ENCODE measurements at regions not wholly inside any gene's neighbourhood (a gene's known extent, or its start where the extent isn't known, plus 50 kb on each side); places are given as distances from the start of the nearest gene placed in this dataset.

DNA sequence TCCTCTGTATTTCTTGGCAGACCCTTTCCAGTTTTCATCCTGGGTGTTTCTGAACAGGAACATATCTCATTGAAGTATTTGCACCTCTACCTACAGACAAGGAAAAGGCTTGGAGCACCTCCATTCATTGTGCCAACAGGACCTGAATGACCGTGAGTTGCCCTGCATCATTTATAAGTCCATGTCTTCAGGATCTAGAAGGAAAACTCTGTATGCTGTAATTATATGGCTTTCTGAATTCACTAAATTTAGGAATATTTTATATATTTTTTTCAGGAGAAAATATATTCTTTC, 402.3 kb upstream of the SLC14A2 start:
- TF ChIP-seq, protein P1, sequence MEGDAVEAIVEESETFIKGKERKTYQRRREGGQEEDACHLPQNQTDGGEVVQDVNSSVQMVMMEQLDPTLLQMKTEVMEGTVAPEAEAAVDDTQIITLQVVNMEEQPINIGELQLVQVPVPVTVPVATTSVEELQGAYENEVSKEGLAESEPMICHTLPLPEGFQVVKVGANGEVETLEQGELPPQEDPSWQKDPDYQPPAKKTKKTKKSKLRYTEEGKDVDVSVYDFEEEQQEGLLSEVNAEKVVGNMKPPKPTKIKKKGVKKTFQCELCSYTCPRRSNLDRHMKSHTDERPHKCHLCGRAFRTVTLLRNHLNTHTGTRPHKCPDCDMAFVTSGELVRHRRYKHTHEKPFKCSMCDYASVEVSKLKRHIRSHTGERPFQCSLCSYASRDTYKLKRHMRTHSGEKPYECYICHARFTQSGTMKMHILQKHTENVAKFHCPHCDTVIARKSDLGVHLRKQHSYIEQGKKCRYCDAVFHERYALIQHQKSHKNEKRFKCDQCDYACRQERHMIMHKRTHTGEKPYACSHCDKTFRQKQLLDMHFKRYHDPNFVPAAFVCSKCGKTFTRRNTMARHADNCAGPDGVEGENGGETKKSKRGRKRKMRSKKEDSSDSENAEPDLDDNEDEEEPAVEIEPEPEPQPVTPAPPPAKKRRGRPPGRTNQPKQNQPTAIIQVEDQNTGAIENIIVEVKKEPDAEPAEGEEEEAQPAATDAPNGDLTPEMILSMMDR (IDR thresholded peaks at IDR 0.05): peak; percentile 16
- intact Hi-C loops (cut with micrococcal nuclease): loop anchor here (2.0 to 5.0 kb wide), 4 partner anchors 176 to 488 kb away; no protein-coding TSS in a partner anchor
- ATAC-seq (ENCODE audit: low read depth) (no peak), DNase-seq (no peak)
- ChIA-PET CTCF (interaction anchor here (0.6 to 2.4 kb wide), 60 partner anchors 9 to 1551 kb away, joined by 3 to 33 read pairs (median 4); partner anchors contain the start of gene SETBP1), POLR2A (interaction anchor here (4.0 kb wide), 1 partner anchor 533 kb away, joined by 22 read pairs; the partner anchor contains the start of gene SETBP1)
- H3K27me3 Mint-ChIP-seq: no peaks in the 10 kb centered on the region
- H3K36me3 Mint-ChIP-seq (ENCODE audit: low read depth): no peaks in the 10 kb centered on the region
- H3K4me3 Mint-ChIP-seq: no peak overlapping the region
- no peaks in the 10 kb centered on the region for H3K9me3 Mint-ChIP-seq
- peaks cover 7% of the 10 kb centered on the region for H3K4me1 Mint-ChIP-seq
- no peak overlapping the region for H3K27ac Mint-ChIP-seq

DNA sequence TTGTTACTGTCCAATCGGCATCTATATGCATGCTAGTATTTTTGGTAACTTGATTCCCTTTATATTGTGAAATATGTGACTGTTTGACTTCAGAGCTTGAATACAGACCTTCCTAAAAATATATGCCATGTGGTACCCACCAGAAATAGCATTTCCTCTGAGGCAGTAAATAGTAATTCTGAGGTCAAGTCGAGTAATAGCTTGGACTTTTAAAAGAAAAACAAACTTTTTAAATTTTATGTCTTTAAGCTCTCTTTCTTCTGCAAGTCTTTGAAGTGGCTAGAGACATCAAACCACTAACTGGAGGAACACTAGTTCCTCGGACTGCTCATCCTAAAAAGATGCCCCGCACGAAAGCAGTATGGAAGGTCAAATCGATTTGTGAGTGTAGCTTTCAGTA, 396.8 kb upstream of the SLC14A2 start:
- TF ChIP-seq, protein P1 (IDR thresholded peaks at IDR 0.05): no peak
- no peaks in the 10 kb centered on the region for H3K36me3 Mint-ChIP-seq (ENCODE audit: low read depth)
- DNase-seq (no peak), ATAC-seq (ENCODE audit: low read depth) (no peak)
- H3K9me3 Mint-ChIP-seq: no peaks in the 10 kb centered on the region
- H3K27me3 Mint-ChIP-seq: peaks cover 2% of the 10 kb centered on the region
- intact Hi-C loops (cut with micrococcal nuclease): no loop called here
- ChIA-PET POLR2A (interaction anchor here (0.7 kb wide), 1 partner anchor 579 kb away, joined by 3 read pairs; no protein-coding TSS in a partner anchor), CTCF (no interaction called here)
- no peaks in the 10 kb centered on the region for H3K4me1 Mint-ChIP-seq
- H3K4me3 Mint-ChIP-seq: no peak overlapping the region
- H3K27ac Mint-ChIP-seq: no peak overlapping the region

DNA sequence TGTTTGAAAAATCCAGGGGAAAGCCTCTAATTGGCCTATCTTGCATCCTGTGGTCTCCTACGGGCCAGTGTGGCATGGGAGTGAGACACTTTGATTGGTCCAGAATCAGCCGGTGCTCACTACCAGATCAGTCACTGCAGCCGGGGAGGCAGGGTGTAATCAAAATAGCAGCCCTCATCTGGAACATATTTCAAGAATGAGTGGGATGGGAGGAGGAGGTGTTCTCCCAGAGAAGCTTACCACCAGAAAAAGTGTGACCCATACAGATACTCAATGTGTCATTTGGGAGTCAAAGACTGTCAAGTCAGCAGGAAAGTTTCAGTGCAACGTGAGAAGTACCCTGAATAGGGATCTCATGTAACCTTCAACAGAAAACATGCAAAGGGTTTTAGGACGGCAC, 393.9 kb upstream of the SLC14A2 start:
- CTCF ChIA-PET: interaction anchor here (0.7 kb wide), 1 partner anchor 162 kb away, joined by 3 read pairs; no protein-coding TSS in a partner anchor

DNA sequence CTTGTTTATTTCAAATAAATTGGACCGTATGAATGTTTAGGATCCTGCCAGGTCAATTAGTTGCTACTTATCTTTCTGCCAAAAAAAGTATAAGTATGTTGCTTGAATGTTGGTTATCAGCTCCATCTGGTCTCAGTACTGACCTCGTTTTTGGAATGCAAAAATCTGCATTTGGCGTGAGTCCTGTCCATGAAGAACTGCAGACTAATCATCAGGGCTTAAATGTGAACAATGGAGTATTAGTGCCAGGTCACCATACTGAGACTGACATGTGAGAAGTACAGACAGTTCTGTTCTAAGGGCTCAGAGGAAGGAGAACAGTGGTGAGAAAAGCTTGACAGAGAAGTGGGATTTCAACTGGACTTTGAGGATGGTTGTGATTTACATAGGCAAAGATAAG, 393.1 kb upstream of the SLC14A2 start:
- no peaks in the 10 kb centered on the region for H3K4me1 Mint-ChIP-seq
- ChIA-PET CTCF (interaction anchor here (0.7 to 1.0 kb wide), 2 partner anchors 9 to 161 kb away, joined by 3 to 4 read pairs; no protein-coding TSS in a partner anchor), POLR2A (no interaction called here)
- no peak overlapping the region for H3K27ac Mint-ChIP-seq
- DNase-seq: no peak
- no peaks in the 10 kb centered on the region for H3K9me3 Mint-ChIP-seq
- TF ChIP-seq, protein P1 (IDR thresholded peaks at IDR 0.05): no peak
- intact Hi-C loops (cut with micrococcal nuclease): no loop called here
- ATAC-seq (ENCODE audit: low read depth): no peak
- H3K4me3 Mint-ChIP-seq: no peak overlapping the region
- no peaks in the 10 kb centered on the region for H3K36me3 Mint-ChIP-seq (ENCODE audit: low read depth)
- H3K27me3 Mint-ChIP-seq: peaks cover 2% of the 10 kb centered on the region

More for the DNA sequence above, 393.9 kb upstream of the SLC14A2 start:
- DNase-seq (no peak), ATAC-seq (ENCODE audit: low read depth) (no peak)
- H3K9me3 Mint-ChIP-seq: no peaks in the 10 kb centered on the region
- no peak overlapping the region for H3K4me3 Mint-ChIP-seq
- TF ChIP-seq, protein P1 (IDR thresholded peaks at IDR 0.05): no peak
- H3K4me1 Mint-ChIP-seq: no peaks in the 10 kb centered on the region
- H3K27me3 Mint-ChIP-seq: peaks cover 2% of the 10 kb centered on the region
- intact Hi-C loops (cut with micrococcal nuclease): no loop called here
- H3K27ac Mint-ChIP-seq: no peak overlapping the region
- POLR2A ChIA-PET: no interaction called here
- no peaks in the 10 kb centered on the region for H3K36me3 Mint-ChIP-seq (ENCODE audit: low read depth)

DNA sequence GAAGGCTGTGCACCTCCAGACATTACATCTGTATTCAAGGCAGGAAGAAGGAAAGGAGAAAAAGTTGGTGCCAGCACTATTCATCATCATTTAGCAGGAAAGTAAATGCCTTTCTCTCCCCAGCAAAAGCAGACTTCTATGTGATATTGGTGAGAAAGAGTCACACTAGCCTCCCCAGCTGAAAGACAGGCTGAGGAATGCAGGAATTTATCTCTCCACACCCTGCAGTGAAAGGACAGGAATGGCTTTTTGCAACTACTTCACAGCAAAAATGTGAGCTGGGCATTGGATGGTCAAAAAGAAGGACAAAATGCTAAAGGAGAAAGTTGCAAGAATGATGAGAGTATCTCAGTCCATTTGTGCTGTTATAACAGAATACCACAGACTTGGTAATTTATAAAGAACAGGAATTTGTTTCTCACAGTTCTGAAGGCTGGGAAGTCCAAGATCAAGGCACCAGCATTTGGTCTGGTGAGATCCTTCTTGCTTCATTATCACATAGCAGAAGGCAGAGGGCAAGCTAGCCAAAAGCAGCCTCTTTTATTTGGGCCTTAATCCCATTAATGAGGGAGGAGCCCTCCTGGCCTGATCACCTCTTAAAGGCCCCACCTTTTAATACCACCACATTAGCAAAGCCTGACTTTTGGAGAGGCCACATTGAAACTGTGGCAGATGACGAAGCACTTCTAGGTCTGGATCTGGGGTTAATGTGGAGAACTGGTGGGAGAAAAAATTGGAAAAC, 388.1 kb upstream of the SLC14A2 start:
- TF ChIP-seq, protein P1 (IDR thresholded peaks at IDR 0.05): no peak
- no peaks in the 10 kb centered on the region for H3K4me1 Mint-ChIP-seq
- ATAC-seq (ENCODE audit: low read depth) (no peak), DNase-seq (no peak)
- no peaks in the 10 kb centered on the region for H3K36me3 Mint-ChIP-seq (ENCODE audit: low read depth)
- ChIA-PET POLR2A (no interaction called here), CTCF (no interaction called here)
- peaks cover 2% of the 10 kb centered on the region for H3K27me3 Mint-ChIP-seq
- no peak overlapping the region for H3K4me3 Mint-ChIP-seq
- intact Hi-C loops (cut with micrococcal nuclease): no loop called here
- H3K27ac Mint-ChIP-seq: no peak overlapping the region
- H3K9me3 Mint-ChIP-seq: no peaks in the 10 kb centered on the region
